ENCODE measurements at regions not wholly inside any gene's neighbourhood (a gene's known extent, or its start where the extent isn't known, plus 50 kb on each side); places are given as distances from the start of the nearest gene placed in this dataset.
A peak's percentile ranks its signal among the peaks of the same experiment; 100 is the strongest.

DNA sequence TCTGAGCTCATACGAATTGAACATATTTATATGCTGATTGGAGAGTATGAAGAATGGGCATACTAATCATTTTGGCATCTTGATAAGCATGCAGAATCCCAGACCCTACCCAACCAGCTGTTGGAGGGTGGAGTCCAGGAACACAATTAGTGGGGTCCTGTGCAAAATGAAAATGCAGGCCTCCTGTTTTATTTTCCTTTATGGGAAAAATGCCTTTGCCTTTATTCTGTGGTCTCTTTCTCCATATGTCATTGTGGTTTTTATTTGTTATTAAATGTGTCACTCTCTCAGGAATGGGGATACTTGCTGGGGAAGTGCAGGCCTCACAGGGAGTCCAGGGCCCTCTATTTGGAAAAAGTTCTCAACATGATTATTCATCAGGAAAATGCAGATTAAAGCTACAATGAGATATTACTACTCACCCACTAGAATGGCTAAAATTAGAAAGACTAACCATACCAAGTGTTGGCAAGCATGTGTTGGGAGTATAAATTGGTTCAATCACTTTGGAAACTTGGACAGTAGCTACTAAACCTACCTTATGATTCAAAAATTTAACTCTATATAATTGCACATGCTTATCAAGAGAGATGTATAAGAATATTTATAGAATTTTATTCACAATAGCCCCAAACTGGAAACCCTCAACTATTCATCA, 185.1 kb upstream of the FOXN2 start:
- no peaks in the 10 kb centered on the region for H3K36me3 Mint-ChIP-seq
- H3K27ac Mint-ChIP-seq, result no peak overlapping the region

DNA sequence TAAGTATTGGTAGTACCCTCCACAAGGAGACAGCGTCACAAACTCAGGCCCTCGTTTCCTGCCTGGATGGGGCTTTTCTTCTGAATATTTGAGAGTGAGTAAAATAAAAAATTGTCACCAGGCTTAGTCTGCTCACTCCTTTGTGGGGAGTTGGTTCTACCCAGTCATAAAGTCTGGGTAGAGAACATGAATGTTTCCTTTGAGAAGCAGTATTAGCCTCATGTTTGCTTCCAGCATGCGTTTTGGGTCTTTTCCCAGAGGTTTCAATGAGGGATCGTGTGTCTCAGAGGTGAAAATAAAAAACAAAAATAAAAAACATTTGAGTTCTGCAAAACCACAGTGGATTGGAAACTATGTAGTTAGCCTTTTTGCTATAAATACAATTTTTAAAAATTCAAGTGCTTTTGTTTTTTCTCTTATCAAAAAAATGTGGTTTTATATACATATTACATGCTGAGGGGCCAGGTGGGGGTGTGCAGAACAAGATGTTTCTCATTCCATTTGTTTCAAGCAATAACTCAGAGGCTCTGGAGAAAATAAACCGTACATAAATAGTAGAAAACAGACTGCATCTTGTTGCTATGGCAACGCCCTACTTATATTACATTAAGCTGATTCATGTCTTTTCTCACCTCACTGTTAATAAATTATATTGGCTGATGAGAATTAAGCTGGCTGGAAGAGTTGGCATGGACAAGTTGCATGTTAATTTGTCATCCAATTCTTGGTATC, 182.8 kb upstream of the FOXN2 start:
- Mint-ChIP-seq H3K27ac (no peak overlapping the region), H3K36me3 (peaks cover 2% of the 10 kb centered on the region), H3K4me3 (no peak overlapping the region), H3K9me3 (peaks cover 0 to 7% (median 0%) of the 10 kb centered on the region in 3 donors), H3K27me3 (no peaks in the 10 kb centered on the region), H3K4me1 (no peaks in the 10 kb centered on the region)

More for the DNA sequence above, 185.1 kb upstream of the FOXN2 start:
- H3K4me1 Mint-ChIP-seq, result no peaks in the 10 kb centered on the region
- peaks cover 2% of the 10 kb centered on the region for H3K27me3 Mint-ChIP-seq
- H3K4me3 Mint-ChIP-seq, result no peak overlapping the region
- peaks cover 0 to 3% (median 0%) of the 10 kb centered on the region in 3 donors for H3K9me3 Mint-ChIP-seq

DNA sequence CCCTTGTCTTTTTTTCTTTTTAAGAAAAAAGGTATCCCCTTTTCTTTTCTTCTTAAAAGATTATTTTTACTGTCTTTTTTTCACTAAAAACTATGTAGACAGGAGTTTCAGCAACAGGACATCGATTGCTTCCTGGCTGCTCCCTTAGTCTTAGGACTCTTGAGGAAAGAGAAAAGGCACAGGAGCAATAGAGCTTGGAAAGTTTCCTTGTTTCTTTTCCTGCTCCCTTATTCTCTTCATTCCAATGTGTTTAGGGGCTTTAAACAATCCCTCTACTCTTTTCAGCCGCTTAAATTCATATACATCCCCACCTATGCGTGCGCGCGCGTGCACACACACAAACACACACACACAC, 182.2 kb upstream of the FOXN2 start:
- H3K4me3 Mint-ChIP-seq, result no peak overlapping the region
- no peak overlapping the region for H3K27ac Mint-ChIP-seq
- H3K4me1 Mint-ChIP-seq, result no peaks in the 10 kb centered on the region
- peaks cover 2% of the 10 kb centered on the region for H3K36me3 Mint-ChIP-seq
- H3K9me3 Mint-ChIP-seq, result peaks cover 0 to 7% (median 0%) of the 10 kb centered on the region in 3 donors
- H3K27me3 Mint-ChIP-seq, result no peaks in the 10 kb centered on the region

DNA sequence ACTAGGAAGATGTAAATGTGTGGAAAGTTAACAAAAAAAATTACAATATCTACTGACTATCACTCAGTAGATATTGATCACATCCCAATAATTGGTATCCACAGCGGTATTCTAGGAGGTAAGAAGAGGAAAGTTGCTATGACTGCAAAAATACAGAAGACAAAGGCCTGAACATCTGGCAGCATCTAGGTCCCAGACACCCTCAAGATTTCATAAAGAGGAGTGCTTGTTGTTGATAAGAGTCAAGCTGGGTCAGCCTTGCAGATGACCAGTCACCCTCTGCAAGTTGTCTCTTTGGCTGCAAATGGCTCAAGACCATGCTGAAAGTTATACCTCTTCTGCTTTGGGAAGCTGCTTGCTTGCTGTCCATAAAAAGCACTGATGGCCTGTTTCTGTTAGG, 179.8 kb upstream of the FOXN2 start:
- Mint-ChIP-seq H3K4me3 (no peak overlapping the region), H3K36me3 (peaks cover 2% of the 10 kb centered on the region), H3K9me3 (peaks cover 0 to 4% (median 0%) of the 10 kb centered on the region in 3 donors), H3K4me1 (no peaks in the 10 kb centered on the region), H3K27me3 (no peaks in the 10 kb centered on the region), H3K27ac (no peak overlapping the region)

DNA sequence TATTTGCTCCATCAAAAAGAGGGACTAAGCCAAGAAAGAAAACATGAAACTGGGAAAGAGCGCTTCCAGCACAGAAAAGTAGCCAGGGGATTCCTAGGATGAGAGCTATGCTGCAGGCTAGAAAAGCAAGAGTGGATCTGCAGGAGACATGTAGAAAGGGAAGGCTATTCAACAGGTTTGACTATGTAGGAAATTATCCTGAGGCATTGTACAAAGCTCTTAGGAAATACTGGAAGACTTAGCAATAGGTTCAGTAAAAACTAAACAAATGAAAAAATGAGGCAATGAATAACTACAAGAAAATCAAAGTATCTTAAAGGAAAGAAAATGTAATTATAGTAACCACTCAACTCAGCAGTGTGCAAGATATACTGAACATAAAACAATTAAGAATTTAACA, 178.7 kb upstream of the FOXN2 start:
- H3K27me3 Mint-ChIP-seq, result no peaks in the 10 kb centered on the region
- H3K27ac Mint-ChIP-seq, result peak overlapping the region in 1 of 3 donors; percentile 17
- H3K36me3 Mint-ChIP-seq, result peaks cover 2% of the 10 kb centered on the region
- peaks cover 0 to 5% (median 4%) of the 10 kb centered on the region in 3 donors for H3K9me3 Mint-ChIP-seq
- no peaks in the 10 kb centered on the region for H3K4me1 Mint-ChIP-seq
- H3K4me3 Mint-ChIP-seq, result no peak overlapping the region

DNA sequence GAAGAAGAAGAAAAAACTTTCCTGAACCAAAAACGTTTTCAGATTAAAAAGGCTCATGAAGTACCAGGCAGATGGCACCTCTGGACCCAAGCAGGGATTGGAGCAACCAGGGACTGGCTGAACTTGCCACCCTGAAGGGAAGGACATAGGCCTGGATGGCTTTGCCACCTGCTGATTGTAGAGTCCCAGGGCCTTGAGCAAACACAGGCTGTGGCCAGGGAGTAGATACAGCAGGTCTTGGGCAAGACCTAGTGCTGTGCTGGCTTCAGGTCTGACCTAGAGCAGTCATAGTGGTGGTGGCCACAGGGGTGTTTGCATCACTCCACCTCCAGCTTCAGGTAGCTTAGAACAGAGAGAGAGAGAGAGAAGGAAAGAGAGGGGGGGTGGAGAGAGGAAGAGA, 176.7 kb upstream of the FOXN2 start:
- H3K9me3 Mint-ChIP-seq, result peaks cover 0 to 5% (median 4%) of the 10 kb centered on the region in 3 donors
- no peaks in the 10 kb centered on the region for H3K27me3 Mint-ChIP-seq
- H3K4me3 Mint-ChIP-seq, result peak overlapping the region in 1 of 4 donors; percentile 61
- no peaks in the 10 kb centered on the region for H3K4me1 Mint-ChIP-seq
- H3K27ac Mint-ChIP-seq, result no peak overlapping the region
- H3K36me3 Mint-ChIP-seq, result peaks cover 4% of the 10 kb centered on the region

DNA sequence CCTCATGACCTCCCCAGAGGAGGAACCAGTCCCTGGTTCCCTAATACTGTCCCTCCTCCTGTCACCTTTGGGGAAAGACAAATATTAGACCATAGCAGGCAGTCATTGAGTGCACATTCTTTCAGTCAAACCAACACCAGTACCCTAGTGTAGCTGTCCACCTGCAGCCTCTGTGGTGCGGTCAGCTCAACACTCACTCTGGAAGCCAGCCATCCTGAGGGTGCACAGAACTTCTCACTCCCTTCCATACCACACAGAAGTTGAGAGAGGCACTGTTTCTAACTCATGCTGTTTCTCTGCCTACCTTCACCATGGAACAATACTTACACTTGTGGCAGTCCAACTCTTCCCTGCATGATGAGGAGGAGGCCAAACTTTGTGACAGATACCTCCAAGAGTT, 175.6 kb upstream of the FOXN2 start:
- Mint-ChIP-seq H3K4me1 (no peaks in the 10 kb centered on the region), H3K36me3 (peaks cover 4% of the 10 kb centered on the region), H3K9me3 (peaks cover 2 to 5% (median 4%) of the 10 kb centered on the region in 3 donors), H3K4me3 (no peak overlapping the region), H3K27ac (no peak overlapping the region), H3K27me3 (no peaks in the 10 kb centered on the region)

DNA sequence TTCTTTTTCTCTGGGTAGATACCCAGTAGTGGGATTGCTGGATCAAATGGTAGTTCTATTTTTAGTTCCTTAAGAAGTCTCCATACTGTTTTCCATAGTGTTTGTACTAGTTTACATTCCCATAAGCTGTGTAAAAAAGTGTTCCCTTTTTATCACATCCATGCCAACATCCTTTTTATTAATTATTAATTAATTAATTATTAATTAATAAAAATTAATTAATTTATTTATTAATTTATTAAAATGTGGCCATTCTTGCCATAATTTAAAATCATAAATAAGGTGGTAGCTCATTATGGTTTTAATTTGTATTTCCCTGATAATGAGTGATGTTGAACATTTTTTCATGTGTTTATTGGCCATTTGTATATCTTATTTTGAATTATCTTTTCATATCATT, 173.9 kb upstream of the FOXN2 start:
- H3K4me1 Mint-ChIP-seq, result peaks cover 0 to 4% (median 3%) of the 10 kb centered on the region in 3 donors
- no peak overlapping the region for H3K4me3 Mint-ChIP-seq
- peaks cover 2 to 5% (median 4%) of the 10 kb centered on the region in 3 donors for H3K9me3 Mint-ChIP-seq
- H3K27me3 Mint-ChIP-seq, result no peaks in the 10 kb centered on the region
- no peak overlapping the region for H3K27ac Mint-ChIP-seq
- H3K36me3 Mint-ChIP-seq, result peaks cover 2% of the 10 kb centered on the region

DNA sequence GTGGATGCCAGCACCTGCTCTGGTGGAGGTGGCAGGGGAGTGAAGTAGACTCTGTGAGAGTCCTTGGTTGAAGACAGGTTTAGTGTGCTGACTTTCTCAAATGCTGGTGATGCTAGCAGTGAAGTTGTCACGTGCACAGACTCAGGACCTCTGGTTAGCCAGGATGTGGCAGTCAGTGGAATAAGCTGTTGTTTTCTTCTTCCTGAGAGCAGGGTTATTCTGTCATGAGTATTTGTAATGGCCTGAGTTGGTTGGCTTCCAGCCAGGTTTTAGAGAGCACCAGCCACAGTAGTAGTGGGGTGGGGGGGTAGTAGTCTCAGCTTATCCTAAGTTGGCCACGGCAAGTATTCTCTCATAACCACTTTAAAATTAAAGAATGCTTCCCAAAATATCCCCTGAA, 169.7 kb upstream of the FOXN2 start:
- Mint-ChIP-seq H3K4me3 (no peak overlapping the region), H3K36me3 (peaks cover 3% of the 10 kb centered on the region), H3K9me3 (peaks cover 0 to 5% (median 2%) of the 10 kb centered on the region in 3 donors), H3K4me1 (peaks cover 0 to 4% (median 3%) of the 10 kb centered on the region in 3 donors), H3K27me3 (no peaks in the 10 kb centered on the region), H3K27ac (no peak overlapping the region)

DNA sequence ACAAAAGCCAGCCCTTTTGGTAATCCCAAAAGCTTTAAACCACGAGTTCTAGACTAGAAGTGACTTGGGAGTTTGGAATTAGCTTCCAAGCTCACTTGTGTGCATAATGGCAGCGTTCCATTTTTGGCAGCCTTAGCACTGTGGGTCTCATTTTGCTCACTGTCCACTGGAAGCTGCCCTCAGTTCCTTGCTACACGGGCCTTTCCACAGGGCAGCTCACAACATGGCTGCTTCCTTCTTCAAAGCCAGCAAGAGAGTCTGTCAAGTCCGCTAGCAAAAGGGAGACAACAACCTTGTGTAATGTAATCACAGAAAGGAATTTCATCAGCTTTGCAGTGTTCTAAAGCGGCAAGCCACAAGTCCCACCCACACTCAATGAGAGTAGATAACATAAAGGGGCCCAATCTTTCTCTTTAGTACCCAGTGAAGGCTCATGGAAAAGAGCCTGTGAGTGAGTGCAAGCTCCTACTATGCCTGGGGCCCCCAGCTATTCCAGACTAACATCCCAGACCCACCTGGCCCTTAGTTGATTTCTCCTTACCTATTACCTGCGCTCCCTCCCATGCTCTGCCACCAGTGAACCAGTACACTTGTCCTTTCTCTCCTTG, 168.5 kb upstream of the FOXN2 start:
- Mint-ChIP-seq H3K27ac (no peak overlapping the region), H3K9me3 (peaks cover 0 to 2% (median 0%) of the 10 kb centered on the region in 3 donors), H3K4me1 (peaks cover 0 to 4% (median 3%) of the 10 kb centered on the region in 3 donors), H3K36me3 (peaks cover 3% of the 10 kb centered on the region), H3K4me3 (no peak overlapping the region), H3K27me3 (no peaks in the 10 kb centered on the region)

DNA sequence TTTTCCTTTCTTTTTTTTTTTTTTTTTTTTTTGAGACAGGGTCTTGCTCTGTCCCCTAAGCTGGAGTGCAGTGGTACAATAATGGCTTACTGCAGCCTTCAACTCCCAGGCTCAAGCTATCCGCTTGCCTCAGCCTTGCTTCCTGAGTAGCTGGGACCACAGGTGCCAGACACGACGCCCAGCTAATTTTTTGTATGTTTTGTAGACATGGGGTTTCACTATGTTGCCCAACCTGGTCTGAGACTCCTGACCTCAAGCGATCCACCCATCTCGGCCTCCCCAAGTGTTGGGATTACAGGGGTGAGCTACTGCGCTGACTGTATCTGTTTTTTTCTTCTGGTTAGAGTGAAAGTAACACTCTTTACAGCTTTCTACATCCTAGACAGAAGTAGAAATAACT, 167.9 kb upstream of the FOXN2 start:
- H3K4me1 Mint-ChIP-seq, result peaks cover 0 to 4% (median 3%) of the 10 kb centered on the region in 3 donors
- H3K27ac Mint-ChIP-seq, result no peak overlapping the region
- no peak overlapping the region for H3K4me3 Mint-ChIP-seq
- H3K27me3 Mint-ChIP-seq, result no peaks in the 10 kb centered on the region
- H3K9me3 Mint-ChIP-seq, result peaks cover 0 to 2% (median 0%) of the 10 kb centered on the region in 3 donors
- H3K36me3 Mint-ChIP-seq, result peaks cover 2% of the 10 kb centered on the region

DNA sequence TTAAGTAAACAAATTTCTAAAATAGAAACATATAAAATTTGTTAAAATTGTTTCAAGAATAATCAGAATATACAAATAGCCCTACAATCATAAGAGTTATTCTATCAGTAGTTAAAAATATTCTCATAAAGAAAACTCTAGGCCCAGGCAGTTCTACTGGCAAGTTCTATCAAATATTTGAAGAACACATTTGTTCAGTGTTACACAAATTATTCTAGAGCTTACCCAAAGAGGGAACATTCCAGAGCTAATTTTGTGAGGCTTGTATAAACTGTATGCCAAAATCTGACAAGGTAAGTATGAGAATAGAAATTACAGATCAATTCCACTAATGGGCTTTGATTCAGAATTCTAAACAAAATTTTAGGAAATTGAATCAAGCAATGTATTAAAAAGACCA, 166.8 kb upstream of the FOXN2 start:
- Mint-ChIP-seq H3K4me1 (peaks cover 0 to 4% (median 3%) of the 10 kb centered on the region in 3 donors), H3K27me3 (no peaks in the 10 kb centered on the region), H3K4me3 (peak overlapping the region in 1 of 4 donors; percentile 17), H3K36me3 (peaks cover 1% of the 10 kb centered on the region), H3K27ac (no peak overlapping the region), H3K9me3 (peaks cover 0 to 2% (median 0%) of the 10 kb centered on the region in 3 donors)

DNA sequence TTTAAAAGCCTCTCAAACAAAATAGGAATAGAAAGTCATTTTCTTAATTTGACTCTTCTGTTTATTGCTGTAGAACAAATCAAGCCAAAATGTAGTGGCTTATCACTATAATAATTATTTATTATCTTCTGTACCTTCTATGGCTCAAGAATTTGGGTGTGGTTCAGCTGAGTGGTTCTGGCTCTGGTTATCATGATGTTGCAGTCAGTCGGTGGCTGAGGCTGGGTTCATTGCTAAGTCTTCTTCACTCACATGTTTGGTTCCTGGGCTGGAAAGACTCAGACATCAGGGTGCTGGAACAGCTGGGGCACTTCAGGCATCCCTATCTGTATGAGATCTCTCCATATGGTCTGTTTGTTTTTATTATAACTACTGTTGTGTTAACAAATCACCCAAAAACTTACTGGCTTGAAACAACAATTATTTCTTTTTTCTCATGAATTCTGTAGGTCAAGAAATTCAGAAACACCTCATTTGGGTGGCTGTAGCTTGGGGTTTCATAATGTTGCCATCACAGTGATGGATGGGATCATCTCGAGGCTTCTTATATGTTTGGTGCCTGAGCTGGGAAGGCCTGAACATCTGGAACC, 165.5 kb upstream of the FOXN2 start:
- no peak overlapping the region for H3K4me3 Mint-ChIP-seq
- H3K9me3 Mint-ChIP-seq, result no peaks in the 10 kb centered on the region
- peaks cover 3% of the 10 kb centered on the region for H3K36me3 Mint-ChIP-seq
- H3K27me3 Mint-ChIP-seq, result no peaks in the 10 kb centered on the region
- no peak overlapping the region for H3K27ac Mint-ChIP-seq
- peaks cover 0 to 6% (median 3%) of the 10 kb centered on the region in 3 donors for H3K4me1 Mint-ChIP-seq

DNA sequence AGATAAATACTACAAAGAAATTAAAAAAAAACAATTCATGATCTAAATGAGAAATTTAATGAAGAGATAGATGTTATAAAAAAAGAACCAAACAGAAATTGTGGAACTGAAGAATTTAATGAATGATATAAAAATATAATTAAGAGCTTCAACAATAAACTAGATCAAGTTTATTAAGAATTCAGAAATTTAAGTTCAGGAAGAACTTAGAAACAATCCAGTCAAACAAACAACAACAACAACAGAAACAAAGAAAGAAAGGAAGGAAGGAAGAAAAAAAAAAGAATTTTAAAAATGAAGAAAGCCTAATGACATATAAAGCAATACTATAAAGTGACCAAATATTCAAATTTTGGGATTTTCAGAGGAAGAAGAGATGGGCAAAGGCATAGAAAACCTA, 157.3 kb upstream of the FOXN2 start:
- Mint-ChIP-seq H3K27me3 (peaks cover 8% of the 10 kb centered on the region), H3K27ac (no peak overlapping the region)

DNA sequence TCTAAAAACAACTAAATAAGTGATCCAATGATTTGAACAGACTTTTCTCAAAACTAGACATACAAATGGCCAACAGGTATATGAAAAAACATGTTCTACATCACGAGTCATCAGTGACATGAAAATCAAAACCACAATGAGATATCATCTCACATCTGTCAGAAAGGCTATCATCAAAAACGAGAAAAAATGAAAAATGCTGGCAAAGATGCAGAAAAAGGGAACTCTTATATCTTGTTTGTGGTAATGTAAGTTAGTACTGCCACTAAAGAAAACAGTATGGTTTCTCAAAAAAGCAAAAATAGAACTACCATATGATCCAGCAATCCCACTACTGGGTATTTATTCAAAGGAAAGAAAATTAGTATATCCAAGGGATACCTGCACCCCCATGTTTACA, 152.9 kb upstream of the FOXN2 start:
- Mint-ChIP-seq H3K4me1 (peaks cover 0 to 2% (median 0%) of the 10 kb centered on the region in 3 donors), H3K4me3 (no peak overlapping the region), H3K27ac (no peak overlapping the region), H3K27me3 (peaks cover 4% of the 10 kb centered on the region), H3K36me3 (peaks cover 3% of the 10 kb centered on the region), H3K9me3 (peaks cover 14 to 32% (median 21%) of the 10 kb centered on the region in 3 donors)

More for the DNA sequence above, 157.3 kb upstream of the FOXN2 start:
- H3K4me1 Mint-ChIP-seq, result peaks cover 0 to 3% (median 0%) of the 10 kb centered on the region in 3 donors
- peaks cover 15 to 29% (median 22%) of the 10 kb centered on the region in 3 donors for H3K9me3 Mint-ChIP-seq
- H3K36me3 Mint-ChIP-seq, result peaks cover 5% of the 10 kb centered on the region
- no peak overlapping the region for H3K4me3 Mint-ChIP-seq
